CD4-positive, alpha-beta T cell (primary cell): ENCODE measurements at regions not wholly inside any gene's neighbourhood (a gene's known extent, or its start where the extent isn't known, plus 50 kb on each side); places are given as distances from the start of the nearest gene placed in this dataset.

ENCODE experiments used
- ATAC-seq: fragments of 200-7000 bp; cut with Tn5 transposase; one replicate; pipeline ENCODE4 v1.10.0; 2022; ENCODE audit warnings: mild to moderate bottlenecking; ENCODE audit not compliant: poor library complexity
- CTCF ChIA-PET: fragments of 350-600 bp; sonication (Branson Sonifier 250); formaldehyde crosslinking; loops from one replicate; lab custom pipeline; 2021; ENCODE audit warnings: antibody characterized with exemption, inconsistent platforms; lab: Charles Lee
- POLR2A ChIA-PET: fragments of 350-600 bp; sonication (Branson Sonifier 250); formaldehyde crosslinking; loops from one replicate; lab custom pipeline; 2021; ENCODE audit warnings: antibody characterized with exemption, inconsistent platforms; lab: Charles Lee
- DNase-seq, 14 experiments: peaks; one replicate each; pipeline ENCODE4 v3.0.0-alpha.2; 2013 to 2020; ENCODE audit warnings: mixed read lengths in 2 of 14
- H3K27ac ChIP-seq, 2 donors: one replicate each; pipeline versions ENCODE4 v1.5.1 to v1.7.0; 2013; ENCODE audit warnings: low read length in 2 of 2, low read depth in 1 of 2, mild to moderate bottlenecking in 1 of 2
- H3K27me3 ChIP-seq, 2 experiments: 1 replicate in 1 of 2; 2 replicates in 1 of 2; pipeline versions ENCODE4 v1.6.1 to v1.7.0; 2013; ENCODE audit warnings: low read length in 2 of 2, control low read depth in 1 of 2, mild to moderate bottlenecking in 1 of 2, moderate library complexity in 1 of 2; ENCODE audit not compliant: insufficient read depth in 2 of 2, control insufficient read depth in 1 of 2
- H3K36me3 ChIP-seq: one replicate; pipeline ENCODE4 v1.6.1; 2013; ENCODE audit warnings: low read length, control low read depth; ENCODE audit not compliant: insufficient read depth
- H3K4me1 ChIP-seq: one replicate; pipeline ENCODE4 v1.6.1; 2013; ENCODE audit warnings: low read length, control low read depth; ENCODE audit not compliant: insufficient read depth
- H3K4me3 ChIP-seq: one replicate; pipeline ENCODE4 v1.5.1; 2013; ENCODE audit warnings: mild to moderate bottlenecking, low read length, moderate library complexity
- H3K9me3 ChIP-seq, 2 experiments: 1 replicate in 1 of 2; 2 replicates in 1 of 2; pipeline versions ENCODE4 v1.6.1 to v1.7.0; 2013; ENCODE audit warnings: low read length in 2 of 2, mild to moderate bottlenecking in 2 of 2, control low read depth in 1 of 2, moderate library complexity in 1 of 2; ENCODE audit not compliant: control insufficient read depth in 1 of 2, insufficient read depth in 1 of 2
- H3K27ac Mint-ChIP-seq: one replicate; pipeline ENCODE4 v1.8.0; 2020; ENCODE audit warnings: mixed read lengths
- H3K27me3 Mint-ChIP-seq: one replicate; pipeline ENCODE4 v1.8.0; 2021; ENCODE audit warnings: mixed read lengths
- H3K36me3 Mint-ChIP-seq: one replicate; pipeline ENCODE4 v1.8.0; 2021; ENCODE audit warnings: low read depth, mixed read lengths
- H3K4me1 Mint-ChIP-seq: one replicate; pipeline ENCODE4 v1.8.0; 2021; ENCODE audit warnings: low read depth, mixed read lengths
- H3K4me3 Mint-ChIP-seq: one replicate; pipeline ENCODE4 v1.8.0; 2020; ENCODE audit warnings: mild to moderate bottlenecking, mixed read lengths
- H3K9me3 Mint-ChIP-seq: one replicate; pipeline ENCODE4 v1.8.0; 2020; ENCODE audit warnings: mixed read lengths
- CTCF ChIP-seq: fragments of 200-600 bp; IDR thresholded peaks from one replicate; pipeline ENCODE4 v1.8.0; 2022; ENCODE audit warnings: antibody characterized with exemption, mild to moderate bottlenecking
- intact Hi-C, 2 experiments: fragments of 100-400 bp; cut with DNase I in 1 of 2; cut with micrococcal nuclease in 1 of 2; formaldehyde crosslinking; loops; one replicate each; pipeline versions ENCODE4 v1.15.1 to v1.9.0; 2023 to 2025; cut with DNase I, micrococcal nuclease

- H3K27me3 ChIP-seq, result no peaks in the 10 kb centered on the region
- H3K4me3 Mint-ChIP-seq, result no peak overlapping the region
- ATAC-seq (no peak), DNase-seq (no peak)
- no peak overlapping the region for H3K4me3 ChIP-seq
- intact Hi-C loops, result no loop called here
- H3K9me3 ChIP-seq, result no peaks in the 10 kb centered on the region
- peaks cover 2% of the 10 kb centered on the region for H3K9me3 Mint-ChIP-seq
- no peaks in the 10 kb centered on the region for H3K36me3 Mint-ChIP-seq
- no peak for TF ChIP-seq CTCF
- no peak overlapping the region for H3K27ac Mint-ChIP-seq
- ChIA-PET POLR2A (no interaction called here), CTCF (no interaction called here)
- H3K4me1 Mint-ChIP-seq, result no peaks in the 10 kb centered on the region
- no peaks in the 10 kb centered on the region for H3K4me1 ChIP-seq
- no peaks in the 10 kb centered on the region for H3K36me3 ChIP-seq
- no peak overlapping the region for H3K27ac ChIP-seq
- H3K27me3 Mint-ChIP-seq, result no peaks in the 10 kb centered on the region
Measured at GRCh38 chr11:27926486-27926885, 181.5 kb downstream of the KIF18A start.

GRCh38 chr11:27921472-27921871 is 186.5 kb downstream of the KIF18A start:
- Mint-ChIP-seq H3K4me3 (no peak overlapping the region), H3K27me3 (peaks cover 5% of the 10 kb centered on the region), H3K27ac (no peak overlapping the region), H3K36me3 (no peaks in the 10 kb centered on the region), H3K4me1 (no peaks in the 10 kb centered on the region), H3K9me3 (no peaks in the 10 kb centered on the region)
- Histone ChIP-seq H3K4me1 (no peaks in the 10 kb centered on the region), H3K36me3 (no peaks in the 10 kb centered on the region), H3K27me3 (no peaks in the 10 kb centered on the region), H3K9me3 (no peaks in the 10 kb centered on the region), H3K27ac (no peak overlapping the region), H3K4me3 (no peak overlapping the region)
- intact Hi-C loops, result no loop called here
- CTCF ChIA-PET, result no interaction called here
- POLR2A ChIA-PET, result no interaction called here
- no peak for ATAC-seq
- no peak for TF ChIP-seq CTCF
- no peak for DNase-seq

- H3K36me3 ChIP-seq, result no peaks in the 10 kb centered on the region
- no peaks in the 10 kb centered on the region for H3K4me1 Mint-ChIP-seq
- ChIA-PET POLR2A (no interaction called here), CTCF (no interaction called here)
- H3K27me3 Mint-ChIP-seq, result peaks cover 5% of the 10 kb centered on the region
- no peaks in the 10 kb centered on the region for H3K27me3 ChIP-seq
- no peak overlapping the region for H3K27ac Mint-ChIP-seq
- no peak overlapping the region for H3K4me3 Mint-ChIP-seq
- no peaks in the 10 kb centered on the region for H3K36me3 Mint-ChIP-seq
- intact Hi-C loops, result no loop called here
- no peak for TF ChIP-seq CTCF
- H3K9me3 ChIP-seq, result no peaks in the 10 kb centered on the region
- ATAC-seq (no peak), DNase-seq (no peak)
- no peak overlapping the region for H3K27ac ChIP-seq
- H3K4me3 ChIP-seq, result no peak overlapping the region
- H3K4me1 ChIP-seq, result no peaks in the 10 kb centered on the region
- no peaks in the 10 kb centered on the region for H3K9me3 Mint-ChIP-seq
Measured at GRCh38 chr11:27916541-27917100, 191.3 kb downstream of the KIF18A start.
